BE2C (cell line): ENCODE measurements at regions not wholly inside any gene's neighbourhood (a gene's known extent, or its start where the extent isn't known, plus 50 kb on each side); places are given as distances from the start of the nearest gene placed in this dataset.

ENCODE experiments used
- DNase-seq: peaks from one replicate; pipeline ENCODE4 v3.0.0-alpha.2; 2020
- H3K27me3 ChIP-seq: fragments of 250-450 bp; sonication (Bioruptor Pico); 2 replicates; pipeline ENCODE4 v1.5.1; 2020; ENCODE audit warnings: mild to moderate bottlenecking
- H3K36me3 ChIP-seq: fragments of 250-450 bp; sonication (Bioruptor Pico); 2 replicates; pipeline ENCODE4 v1.5.1; 2020; ENCODE audit warnings: mild to moderate bottlenecking
- H3K4me1 ChIP-seq: fragments of 250-450 bp; sonication (Bioruptor Pico); 2 replicates; pipeline ENCODE4 v1.5.1; 2020
- H3K4me3 ChIP-seq: 2 replicates; pipeline ENCODE4 v1.5.1; 2011; ENCODE audit warnings: low read depth, low read length
- H3K9me3 ChIP-seq: fragments of 250-450 bp; sonication (Bioruptor Pico); 2 replicates; pipeline ENCODE4 v1.5.1; 2020
- CTCF ChIP-seq: IDR thresholded peaks from 2 replicates; pipeline ENCODE4 v1.5.1; 2012; ENCODE audit warnings: mild to moderate bottlenecking, low read depth, low read length

- Histone ChIP-seq H3K27me3 (no peaks in the 10 kb centered on the region), H3K4me3 (no peak overlapping the region), H3K4me1 (peaks cover 17% of the 10 kb centered on the region), H3K36me3 (no peaks in the 10 kb centered on the region), H3K9me3 (no peaks in the 10 kb centered on the region)
- DNase-seq: no peak
- no peak for TF ChIP-seq CTCF
Measured at GRCh38 chr10:33570495-33570894, 236.0 kb upstream of the NRP1 start.

- no peak for DNase-seq
- Histone ChIP-seq H3K4me3 (no peak overlapping the region), H3K27me3 (no peaks in the 10 kb centered on the region), H3K9me3 (no peaks in the 10 kb centered on the region), H3K36me3 (no peaks in the 10 kb centered on the region), H3K4me1 (peaks cover 21% of the 10 kb centered on the region)
- no peak for TF ChIP-seq CTCF
Measured at GRCh38 chr10:33569702-33570101, 235.2 kb upstream of the NRP1 start.

GRCh38 chr10:33566426-33566825 is 232.0 kb upstream of the NRP1 start:
- H3K27me3 ChIP-seq: no peaks in the 10 kb centered on the region
- H3K36me3 ChIP-seq: no peaks in the 10 kb centered on the region
- no peak for TF ChIP-seq CTCF
- no peaks in the 10 kb centered on the region for H3K9me3 ChIP-seq
- no peak overlapping the region for H3K4me3 ChIP-seq
- peaks cover 21% of the 10 kb centered on the region for H3K4me1 ChIP-seq
- peak; percentile 22 for DNase-seq

- DNase-seq: peak; percentile 83
- no peaks in the 10 kb centered on the region for H3K27me3 ChIP-seq
- H3K4me3 ChIP-seq: peak overlapping the region; percentile 2; the same call in 1 of the 2 replicates
- H3K4me1 ChIP-seq: peaks cover 21% of the 10 kb centered on the region
- H3K36me3 ChIP-seq: no peaks in the 10 kb centered on the region
- no peak for TF ChIP-seq CTCF
- no peaks in the 10 kb centered on the region for H3K9me3 ChIP-seq
Measured at GRCh38 chr10:33566001-33566400, 231.5 kb upstream of the NRP1 start.

GRCh38 chr10:33565231-33565630 is 230.8 kb upstream of the NRP1 start:
- no peaks in the 10 kb centered on the region for H3K36me3 ChIP-seq
- DNase-seq: no peak
- peaks cover 21% of the 10 kb centered on the region for H3K4me1 ChIP-seq
- no peak overlapping the region for H3K4me3 ChIP-seq
- no peak for TF ChIP-seq CTCF
- no peaks in the 10 kb centered on the region for H3K9me3 ChIP-seq
- H3K27me3 ChIP-seq: no peaks in the 10 kb centered on the region

GRCh38 chr10:33559105-33559504 is 224.6 kb upstream of the NRP1 start:
- Histone ChIP-seq H3K27me3 (no peaks in the 10 kb centered on the region), H3K36me3 (no peaks in the 10 kb centered on the region), H3K9me3 (no peaks in the 10 kb centered on the region), H3K4me3 (no peak overlapping the region), H3K4me1 (peaks cover 2% of the 10 kb centered on the region)
- peak; percentile 42 for DNase-seq
- TF ChIP-seq CTCF: no peak
